Kidney glomerular epithelial cell (primary cell): ENCODE measurements at regions not wholly inside any gene's neighbourhood (a gene's known extent, or its start where the extent isn't known, plus 50 kb on each side); places are given as distances from the start of the nearest gene placed in this dataset.
A peak's percentile ranks its signal among the peaks of the same experiment; 100 is the strongest.
"Not testable (repeated sequence)": the region's sequence is repeated elsewhere in the genome, so short reads cannot be mapped to it uniquely, and the experiment has no call there.

Experiments used
- DNase-seq: peaks from one replicate; lab custom pipeline; 2025; lab: John Stamatoyannopoulos, UW

- no peak for DNase-seq
These were observed 58.2 kb downstream of the TMEM270 start for GRCh38 chr7:73918926-73919693.

- DNase-seq, result no peak
These were observed 58.9 kb downstream of the TMEM270 start for GRCh38 chr7:73919694-73920375.

- no peak for DNase-seq
These were observed 59.6 kb downstream of the TMEM270 start for GRCh38 chr7:73920406-73921134.

GRCh38 chr7:73921623-73922528, 60.9 kb downstream of the TMEM270 start:
- DNase-seq, result no peak

GRCh38 chr7:73928644-73929043, 67.7 kb downstream of the TMEM270 start:
- DNase-seq, result not testable (repeated sequence)

- DNase-seq, result no peak
These were observed 70.5 kb downstream of the TMEM270 start for GRCh38 chr7:73931502-73931901.

- DNase-seq, result no peak
These were observed 71.4 kb downstream of the TMEM270 start for GRCh38 chr7:73932364-73932763.

GRCh38 chr7:73933091-73933490, 72.1 kb downstream of the TMEM270 start:
- no peak for DNase-seq

GRCh38 chr7:73936967-73937366, 76.0 kb downstream of the TMEM270 start:
- DNase-seq, result no peak

- not testable (repeated sequence) for DNase-seq
These were observed 76.7 kb downstream of the TMEM270 start for GRCh38 chr7:73937650-73938049.

GRCh38 chr7:73939528-73939927, 78.6 kb downstream of the TMEM270 start:
- no peak for DNase-seq

- no peak for DNase-seq
These were observed 79.8 kb downstream of the TMEM270 start for GRCh38 chr7:73940701-73941238.

- DNase-seq, result peak; percentile 42
These were observed 81.0 kb downstream of the TMEM270 start for GRCh38 chr7:73941836-73942551.

- no peak for DNase-seq
These were observed 83.0 kb upstream of the ELN start for GRCh38 chr7:73945022-73945421.

GRCh38 chr7:73948287-73948686, 79.7 kb upstream of the ELN start:
- DNase-seq, result no peak

- no peak for DNase-seq
These were observed 75.7 kb upstream of the ELN start for GRCh38 chr7:73952266-73952665.

- no peak for DNase-seq
These were observed 73.8 kb upstream of the ELN start for GRCh38 chr7:73954181-73954580.

GRCh38 chr7:73954861-73955260, 73.1 kb upstream of the ELN start:
- no peak for DNase-seq

GRCh38 chr7:73960548-73960947, 67.4 kb upstream of the ELN start:
- DNase-seq, result no peak

- DNase-seq, result not testable (repeated sequence)
These were observed 66.0 kb upstream of the ELN start for GRCh38 chr7:73961991-73962390.
